Nephron (organoid): ENCODE measurements at regions not wholly inside any gene's neighbourhood (a gene's known extent, or its start where the extent isn't known, plus 50 kb on each side); places are given as distances from the start of the nearest gene placed in this dataset.

Experiments
- H3K27ac Mint-ChIP-seq, 3 experiments: 2 replicates each; pipeline ENCODE4 v1.8.0; 2020; ENCODE audit warnings: mixed read lengths in 3 of 3, mild to moderate bottlenecking in 2 of 3, moderate library complexity in 1 of 3
- H3K27me3 Mint-ChIP-seq: 2 replicates; pipeline ENCODE4 v1.8.0; 2021; ENCODE audit warnings: low read depth, mild to moderate bottlenecking, moderate library complexity, mixed read lengths
- H3K36me3 Mint-ChIP-seq: 2 replicates; pipeline ENCODE4 v1.8.0; 2020; ENCODE audit warnings: low read depth, mixed read lengths
- H3K4me1 Mint-ChIP-seq: 2 replicates; pipeline ENCODE4 v1.8.0; 2020; ENCODE audit warnings: mixed read lengths
- H3K4me3 Mint-ChIP-seq, 3 experiments: 2 replicates each; pipeline ENCODE4 v1.8.0; 2020; ENCODE audit warnings: mild to moderate bottlenecking in 3 of 3, mixed read lengths in 3 of 3, moderate library complexity in 2 of 3
- H3K9me3 Mint-ChIP-seq: 2 replicates; pipeline ENCODE4 v1.8.0; 2020; ENCODE audit warnings: mixed read lengths
- TF ChIP-seq, protein P1 (sequence below), 3 experiments: fragments of 200-600 bp; sonication (generic); IDR thresholded peaks; one replicate each; pipeline ENCODE4 v1.5.0; 2021; ENCODE audit warnings: antibody characterized with exemption in 3 of 3; ENCODE audit not compliant: unreplicated experiment in 3 of 3

DNA sequence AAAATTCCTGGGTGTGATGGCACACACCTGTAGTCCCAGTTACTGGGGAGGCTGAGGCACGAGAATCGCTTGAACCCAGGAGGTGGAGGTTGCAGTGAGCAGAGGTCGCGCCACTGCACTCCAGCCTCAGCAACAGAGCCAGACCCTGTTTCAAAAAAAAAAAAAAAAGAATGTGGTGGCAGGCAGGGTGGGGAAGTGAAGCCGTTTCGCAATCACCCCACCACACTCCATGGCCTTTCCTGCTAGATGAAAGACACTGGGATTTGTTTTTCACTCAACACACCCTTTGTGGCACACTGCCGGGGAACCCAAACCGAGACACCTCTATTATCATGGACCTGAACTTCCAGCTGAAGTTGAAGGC is 172.4 kb upstream of the IQSEC1 start:
- H3K27me3 Mint-ChIP-seq = peaks cover 43% of the 10 kb centered on the region
- no peaks in the 10 kb centered on the region for H3K36me3 Mint-ChIP-seq
- TF ChIP-seq, protein P1, sequence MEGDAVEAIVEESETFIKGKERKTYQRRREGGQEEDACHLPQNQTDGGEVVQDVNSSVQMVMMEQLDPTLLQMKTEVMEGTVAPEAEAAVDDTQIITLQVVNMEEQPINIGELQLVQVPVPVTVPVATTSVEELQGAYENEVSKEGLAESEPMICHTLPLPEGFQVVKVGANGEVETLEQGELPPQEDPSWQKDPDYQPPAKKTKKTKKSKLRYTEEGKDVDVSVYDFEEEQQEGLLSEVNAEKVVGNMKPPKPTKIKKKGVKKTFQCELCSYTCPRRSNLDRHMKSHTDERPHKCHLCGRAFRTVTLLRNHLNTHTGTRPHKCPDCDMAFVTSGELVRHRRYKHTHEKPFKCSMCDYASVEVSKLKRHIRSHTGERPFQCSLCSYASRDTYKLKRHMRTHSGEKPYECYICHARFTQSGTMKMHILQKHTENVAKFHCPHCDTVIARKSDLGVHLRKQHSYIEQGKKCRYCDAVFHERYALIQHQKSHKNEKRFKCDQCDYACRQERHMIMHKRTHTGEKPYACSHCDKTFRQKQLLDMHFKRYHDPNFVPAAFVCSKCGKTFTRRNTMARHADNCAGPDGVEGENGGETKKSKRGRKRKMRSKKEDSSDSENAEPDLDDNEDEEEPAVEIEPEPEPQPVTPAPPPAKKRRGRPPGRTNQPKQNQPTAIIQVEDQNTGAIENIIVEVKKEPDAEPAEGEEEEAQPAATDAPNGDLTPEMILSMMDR (IDR thresholded peaks at IDR 0.05; ENCODE audit: unreplicated experiment in 3 of 3) = no peak
- H3K9me3 Mint-ChIP-seq = no peaks in the 10 kb centered on the region
- H3K4me1 Mint-ChIP-seq = no peaks in the 10 kb centered on the region
- H3K4me3 Mint-ChIP-seq = no peak overlapping the region
- H3K27ac Mint-ChIP-seq = no peak overlapping the region

GRCh38 chr3:13243586-13243985 is 170.4 kb upstream of the IQSEC1 start:
- H3K27me3 Mint-ChIP-seq = peaks cover 47% of the 10 kb centered on the region
- no peaks in the 10 kb centered on the region for H3K36me3 Mint-ChIP-seq
- no peaks in the 10 kb centered on the region for H3K4me1 Mint-ChIP-seq
- H3K4me3 Mint-ChIP-seq = no peak overlapping the region
- TF ChIP-seq, protein P1 (IDR thresholded peaks at IDR 0.05; ENCODE audit: unreplicated experiment in 3 of 3) = no peak
- H3K9me3 Mint-ChIP-seq = no peaks in the 10 kb centered on the region
- H3K27ac Mint-ChIP-seq = no peak overlapping the region

DNA sequence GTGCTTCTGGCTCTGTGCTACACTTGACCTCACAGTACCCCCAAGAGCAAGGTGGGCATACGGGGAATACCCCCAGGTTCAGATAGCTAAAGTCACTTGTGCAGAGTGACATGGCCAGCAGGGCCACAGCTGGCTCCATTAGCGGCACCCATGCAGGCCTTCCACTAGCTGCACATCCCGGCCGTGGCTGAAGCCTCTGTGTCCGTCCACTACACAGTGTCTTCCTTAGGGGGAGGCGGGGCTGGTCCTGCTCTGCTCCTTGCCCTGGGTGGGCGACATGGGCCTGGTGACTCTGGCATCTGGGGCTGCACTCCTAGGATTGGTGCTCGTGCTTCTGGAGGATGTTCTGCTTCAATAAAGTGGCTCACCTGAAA is 169.1 kb upstream of the IQSEC1 start:
- no peaks in the 10 kb centered on the region for H3K36me3 Mint-ChIP-seq
- H3K27me3 Mint-ChIP-seq = peaks cover 49% of the 10 kb centered on the region
- no peaks in the 10 kb centered on the region for H3K9me3 Mint-ChIP-seq
- no peak overlapping the region for H3K4me3 Mint-ChIP-seq
- no peaks in the 10 kb centered on the region for H3K4me1 Mint-ChIP-seq
- TF ChIP-seq, protein P1 (IDR thresholded peaks at IDR 0.05; ENCODE audit: unreplicated experiment in 3 of 3) = no peak
- H3K27ac Mint-ChIP-seq = no peak overlapping the region

DNA sequence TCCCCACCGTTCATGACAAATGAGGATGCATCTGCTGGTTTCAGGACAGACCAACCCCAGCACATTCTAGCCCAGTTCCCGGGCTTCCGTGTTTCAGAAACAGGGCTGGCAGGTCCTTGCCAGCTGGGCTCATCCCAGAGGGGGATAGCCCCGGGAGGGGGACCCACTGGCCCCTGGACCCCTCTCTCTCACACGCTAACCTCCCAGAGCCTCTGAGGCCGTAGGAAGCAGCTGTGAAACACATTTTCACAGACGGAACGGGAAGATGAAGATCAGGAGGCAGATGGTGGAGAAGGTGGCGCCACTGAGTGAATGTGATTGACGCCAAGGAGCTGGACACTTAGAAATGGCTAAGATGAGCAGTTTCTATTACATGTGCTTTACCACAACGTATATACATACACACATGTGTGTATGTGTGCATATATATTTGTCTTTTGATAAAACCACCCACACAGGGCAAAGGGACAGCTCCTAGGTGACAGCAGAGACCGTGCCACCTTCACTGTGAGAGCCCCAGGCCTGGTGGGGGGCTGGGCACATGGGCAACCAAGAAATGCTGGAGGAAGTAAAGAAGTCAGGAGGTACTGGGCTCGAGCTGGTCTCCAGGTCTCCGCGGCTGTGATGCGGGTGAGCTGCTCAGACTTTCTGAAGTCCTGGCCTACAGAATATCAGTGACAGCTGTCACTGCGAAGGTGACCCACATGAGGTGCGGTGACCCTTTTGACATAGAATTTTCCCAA is 168.6 kb upstream of the IQSEC1 start:
- Mint-ChIP-seq H3K4me3 (no peak overlapping the region), H3K9me3 (no peaks in the 10 kb centered on the region), H3K27ac (no peak overlapping the region), H3K36me3 (no peaks in the 10 kb centered on the region), H3K27me3 (peaks cover 44% of the 10 kb centered on the region), H3K4me1 (no peaks in the 10 kb centered on the region)
- TF ChIP-seq, protein P1 (IDR thresholded peaks at IDR 0.05; ENCODE audit: unreplicated experiment in 3 of 3) = no peak

GRCh38 chr3:13240928-13241618 is 167.8 kb upstream of the IQSEC1 start:
- Mint-ChIP-seq H3K36me3 (no peaks in the 10 kb centered on the region), H3K4me3 (no peak overlapping the region), H3K4me1 (no peaks in the 10 kb centered on the region), H3K27me3 (peaks cover 40% of the 10 kb centered on the region), H3K27ac (no peak overlapping the region), H3K9me3 (no peaks in the 10 kb centered on the region)
- TF ChIP-seq, protein P1 (IDR thresholded peaks at IDR 0.05; ENCODE audit: unreplicated experiment in 3 of 3) = no peak

- Mint-ChIP-seq H3K36me3 (no peaks in the 10 kb centered on the region), H3K27ac (no peak overlapping the region), H3K4me3 (no peak overlapping the region), H3K4me1 (peaks cover 5% of the 10 kb centered on the region), H3K9me3 (no peaks in the 10 kb centered on the region), H3K27me3 (peaks cover 45% of the 10 kb centered on the region)
- TF ChIP-seq, protein P1 (IDR thresholded peaks at IDR 0.05; ENCODE audit: unreplicated experiment in 3 of 3) = no peak
Measured at GRCh38 chr3:13239467-13239760, 166.2 kb upstream of the IQSEC1 start.
